HEK293 (cell line): ENCODE measurements at regions not wholly inside any gene's neighbourhood (a gene's known extent, or its start where the extent isn't known, plus 50 kb on each side); places are given as distances from the start of the nearest gene placed in this dataset.

Experiments
- SP2 ChIP-seq: fragments of 450-650 bp; formaldehyde crosslinking; IDR thresholded peaks from 2 replicates; pipeline ENCODE4 v1.5.1; 2016; ENCODE audit warnings: missing biosample characterization, missing genetic modification characterization
- ZNF354C ChIP-seq: fragments of 450-650 bp; formaldehyde crosslinking; IDR thresholded peaks from 2 replicates; pipeline ENCODE4 v1.5.1; 2016; ENCODE audit warnings: missing biosample characterization, missing genetic modification characterization, low read depth, borderline replicate concordance
- ZNF600 ChIP-seq: fragments of 450-650 bp; formaldehyde crosslinking; IDR thresholded peaks from 2 replicates; pipeline ENCODE4 v1.5.1; 2016; ENCODE audit warnings: missing biosample characterization, missing genetic modification characterization
- ZNF785 ChIP-seq: fragments of 450-650 bp; formaldehyde crosslinking; IDR thresholded peaks from 2 replicates; pipeline ENCODE4 v1.5.1; 2016; ENCODE audit warnings: missing biosample characterization, missing genetic modification characterization
- TF ChIP-seq, protein P1 (sequence below): fragments of 450-650 bp; formaldehyde crosslinking; IDR thresholded peaks from 2 replicates; pipeline ENCODE4 v1.5.1; 2016; ENCODE audit warnings: missing biosample characterization, missing genetic modification characterization
- TF ChIP-seq, protein P2 (sequence below): fragments of 450-650 bp; formaldehyde crosslinking; optimal IDR thresholded peaks from 2 replicates; pipeline ENCODE3; 2016; ENCODE audit warnings: missing biosample characterization, mild to moderate bottlenecking, missing genetic modification characterization

- TF ChIP-seq ZNF354C: no peak
- TF ChIP-seq, protein P1, sequence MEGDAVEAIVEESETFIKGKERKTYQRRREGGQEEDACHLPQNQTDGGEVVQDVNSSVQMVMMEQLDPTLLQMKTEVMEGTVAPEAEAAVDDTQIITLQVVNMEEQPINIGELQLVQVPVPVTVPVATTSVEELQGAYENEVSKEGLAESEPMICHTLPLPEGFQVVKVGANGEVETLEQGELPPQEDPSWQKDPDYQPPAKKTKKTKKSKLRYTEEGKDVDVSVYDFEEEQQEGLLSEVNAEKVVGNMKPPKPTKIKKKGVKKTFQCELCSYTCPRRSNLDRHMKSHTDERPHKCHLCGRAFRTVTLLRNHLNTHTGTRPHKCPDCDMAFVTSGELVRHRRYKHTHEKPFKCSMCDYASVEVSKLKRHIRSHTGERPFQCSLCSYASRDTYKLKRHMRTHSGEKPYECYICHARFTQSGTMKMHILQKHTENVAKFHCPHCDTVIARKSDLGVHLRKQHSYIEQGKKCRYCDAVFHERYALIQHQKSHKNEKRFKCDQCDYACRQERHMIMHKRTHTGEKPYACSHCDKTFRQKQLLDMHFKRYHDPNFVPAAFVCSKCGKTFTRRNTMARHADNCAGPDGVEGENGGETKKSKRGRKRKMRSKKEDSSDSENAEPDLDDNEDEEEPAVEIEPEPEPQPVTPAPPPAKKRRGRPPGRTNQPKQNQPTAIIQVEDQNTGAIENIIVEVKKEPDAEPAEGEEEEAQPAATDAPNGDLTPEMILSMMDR: no peak
- TF ChIP-seq, protein P2, sequence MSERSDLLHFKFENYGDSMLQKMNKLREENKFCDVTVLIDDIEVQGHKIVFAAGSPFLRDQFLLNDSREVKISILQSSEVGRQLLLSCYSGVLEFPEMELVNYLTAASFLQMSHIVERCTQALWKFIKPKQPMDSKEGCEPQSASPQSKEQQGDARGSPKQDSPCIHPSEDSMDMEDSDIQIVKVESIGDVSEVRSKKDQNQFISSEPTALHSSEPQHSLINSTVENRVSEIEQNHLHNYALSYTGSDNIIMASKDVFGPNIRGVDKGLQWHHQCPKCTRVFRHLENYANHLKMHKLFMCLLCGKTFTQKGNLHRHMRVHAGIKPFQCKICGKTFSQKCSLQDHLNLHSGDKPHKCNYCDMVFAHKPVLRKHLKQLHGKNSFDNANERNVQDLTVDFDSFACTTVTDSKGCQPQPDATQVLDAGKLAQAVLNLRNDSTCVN: no peak
- no peak for TF ChIP-seq SP2 (tag by site-specific recombination)
- TF ChIP-seq ZNF600 (tag by site-specific recombination): no peak
- no peak for TF ChIP-seq ZNF785 (tag by site-specific recombination)
These were observed 63.1 kb upstream of the COX7C start for GRCh38 chr5:86554638-86555037.
